PC-3 (cell line): ENCODE measurements at regions not wholly inside any gene's neighbourhood (a gene's known extent, or its start where the extent isn't known, plus 50 kb on each side); places are given as distances from the start of the nearest gene placed in this dataset.

Experiments
- ATAC-seq: fragments of 200-7000 bp; cut with Tn5 transposase; 2 replicates; pipeline ENCODE4 v1.9.1; 2020; ENCODE audit warnings: mild to moderate bottlenecking, moderate library complexity
- BruUV-seq: library from RNA; stranded (reverse); fragments of 400-500 nt; replicated peaks from 2 replicates; lab custom pipeline; 2021; lab: Mats Ljungman, UMichigan
- CTCF ChIA-PET: fragments of 300-600 bp; sonication (Branson Sonifier 250); formaldehyde crosslinking; loops from one replicate; lab custom pipeline; 2022; ENCODE audit warnings: antibody characterized with exemption; lab: Charles Lee
- POLR2A ChIA-PET: fragments of 300-600 bp; sonication (Branson Sonifier 250); formaldehyde crosslinking; loops from one replicate; lab custom pipeline; 2022; ENCODE audit warnings: antibody characterized with exemption; ENCODE audit not compliant: unreplicated experiment; lab: Charles Lee
- DNase-seq: peaks from one replicate; pipeline ENCODE4 v3.0.0-alpha.2; 2015
- H2AFZ ChIP-seq: fragments of 300-600 bp; sonication (generic); 2 replicates; pipeline ENCODE4 v1.6.0; 2016; ENCODE audit warnings: antibody characterized with exemption, low read length
- H3F3A ChIP-seq: fragments of 300-600 bp; sonication (generic); one replicate; pipeline ENCODE4 v1.6.0; 2017; ENCODE audit warnings: antibody characterized with exemption, low read length, control low read depth, mild to moderate bottlenecking; ENCODE audit not compliant: unreplicated experiment
- H3K27ac ChIP-seq: fragments of 300-600 bp; sonication (generic); 2 replicates; pipeline ENCODE4 v1.5.1; 2016; ENCODE audit warnings: mild to moderate bottlenecking, low read length
- H3K27me3 ChIP-seq: fragments of 300-600 bp; sonication (generic); 2 replicates; pipeline ENCODE4 v1.6.1; 2016; ENCODE audit warnings: low read length, mixed read lengths
- H3K36me3 ChIP-seq: fragments of 300-600 bp; sonication (generic); 2 replicates; pipeline ENCODE4 v1.6.1; 2016; ENCODE audit warnings: low read depth, mixed run types, low read length, mixed read lengths
- H3K4me1 ChIP-seq: fragments of 300-600 bp; sonication (generic); 2 replicates; pipeline ENCODE4 v1.5.1; 2016; ENCODE audit warnings: low read length; ENCODE audit not compliant: insufficient read depth
- H3K4me2 ChIP-seq: fragments of 300-600 bp; sonication (generic); 2 replicates; pipeline ENCODE4 v1.6.0; 2016; ENCODE audit warnings: low read length
- H3K4me3 ChIP-seq: fragments of 300-600 bp; sonication (generic); 2 replicates; pipeline ENCODE4 v1.5.1; 2016; ENCODE audit warnings: mild to moderate bottlenecking, low read length, mixed read lengths
- H3K79me2 ChIP-seq: fragments of 300-600 bp; sonication (generic); 2 replicates; pipeline ENCODE4 v1.6.1; 2017; ENCODE audit warnings: low read length, mixed read lengths
- H3K9ac ChIP-seq: fragments of 300-600 bp; sonication (generic); 2 replicates; pipeline ENCODE4 v1.6.0; 2016; ENCODE audit warnings: mild to moderate bottlenecking, low read length
- H3K9me2 ChIP-seq: fragments of 300-600 bp; sonication (generic); replicated peaks from 2 replicates; pipeline ENCODE4 v1.6.1; 2016; ENCODE audit warnings: mixed run types, low read length, mixed read lengths
- H3K9me3 ChIP-seq: fragments of 300-600 bp; sonication (generic); 2 replicates; pipeline ENCODE4 v1.6.1; 2016; ENCODE audit warnings: low read length, mixed read lengths
- H4K20me1 ChIP-seq: fragments of 300-600 bp; sonication (generic); 2 replicates; pipeline ENCODE4 v1.6.1; 2016; ENCODE audit warnings: low read length, mixed read lengths
- CTCF ChIP-seq: fragments of 300-600 bp; sonication (generic); conservative IDR thresholded peaks from 2 replicates; pipeline ENCODE4 v1.5.1; 2017; ENCODE audit warnings: antibody characterized with exemption, low read depth, mild to moderate bottlenecking, low read length
- EZH2 ChIP-seq: fragments of 300-600 bp; sonication (generic); IDR thresholded peaks from one replicate; pipeline ENCODE4 v1.6.1; 2017; ENCODE audit warnings: antibody characterized with exemption, mild to moderate bottlenecking, low read length; ENCODE audit not compliant: unreplicated experiment
- EZH2phosphoT487 ChIP-seq: fragments of 300-600 bp; sonication (generic); IDR thresholded peaks from 2 replicates; pipeline ENCODE4 v1.6.1; 2018; ENCODE audit warnings: mild to moderate bottlenecking, antibody characterized with exemption, low read length, borderline replicate concordance
- intact Hi-C: fragments of 100-400 bp; cut with micrococcal nuclease; formaldehyde crosslinking; loops from 2 replicates; pipeline ENCODE4 v1.9.0; 2023

- Histone ChIP-seq H3F3A (no peaks in the 10 kb centered on the region), H4K20me1 (no peaks in the 10 kb centered on the region), H3K4me2 (no peak overlapping the region), H3K9ac (no peak overlapping the region), H2AFZ (no peak overlapping the region), H3K27ac (no peak overlapping the region), H3K36me3 (no peaks in the 10 kb centered on the region), H3K9me2 (no peaks in the 10 kb centered on the region), H3K27me3 (peaks cover 20% of the 10 kb centered on the region; the same call in 1 of the 2 replicates), H3K4me3 (no peak overlapping the region), H3K79me2 (no peaks in the 10 kb centered on the region), H3K4me1 (no peaks in the 10 kb centered on the region), H3K9me3 (no peaks in the 10 kb centered on the region)
- TF ChIP-seq EZH2phosphoT487 (no peak), CTCF (no peak), EZH2 (no peak)
- DNase-seq = no peak
- POLR2A ChIA-PET = no interaction called here
- intact Hi-C loops = no loop called here
- no peak for ATAC-seq
- CTCF ChIA-PET = no interaction called here
- BruUV-seq = no TSS peak
These were observed 118.5 kb upstream of the ARHGAP20 start for GRCh38 chr11:110830747-110831146.

GRCh38 chr11:110830344-110830743, 118.1 kb upstream of the ARHGAP20 start:
- Histone ChIP-seq H3K79me2 (no peaks in the 10 kb centered on the region), H2AFZ (no peak overlapping the region), H3K27ac (no peak overlapping the region), H3K4me1 (no peaks in the 10 kb centered on the region), H3K27me3 (peaks cover 20% of the 10 kb centered on the region; the same call in 1 of the 2 replicates), H3K4me2 (no peak overlapping the region), H3K9ac (no peak overlapping the region), H4K20me1 (no peaks in the 10 kb centered on the region), H3K36me3 (no peaks in the 10 kb centered on the region), H3F3A (no peaks in the 10 kb centered on the region), H3K9me3 (no peaks in the 10 kb centered on the region), H3K9me2 (no peaks in the 10 kb centered on the region), H3K4me3 (no peak overlapping the region)
- TF ChIP-seq EZH2 (no peak), CTCF (no peak), EZH2phosphoT487 (no peak)
- CTCF ChIA-PET = no interaction called here
- intact Hi-C loops = no loop called here
- ATAC-seq (no peak), DNase-seq (no peak)
- no TSS peak for BruUV-seq
- POLR2A ChIA-PET = no interaction called here

GRCh38 chr11:110829873-110830272, 117.6 kb upstream of the ARHGAP20 start:
- Histone ChIP-seq H2AFZ (no peak overlapping the region), H3K79me2 (no peaks in the 10 kb centered on the region), H3K36me3 (no peaks in the 10 kb centered on the region), H3K27ac (no peak overlapping the region), H3K4me1 (no peaks in the 10 kb centered on the region), H3K27me3 (peaks cover 20% of the 10 kb centered on the region; the same call in 1 of the 2 replicates), H4K20me1 (no peaks in the 10 kb centered on the region), H3F3A (no peaks in the 10 kb centered on the region), H3K4me2 (no peak overlapping the region), H3K9ac (no peak overlapping the region), H3K9me2 (no peaks in the 10 kb centered on the region), H3K9me3 (no peaks in the 10 kb centered on the region), H3K4me3 (no peak overlapping the region)
- ChIA-PET POLR2A (no interaction called here), CTCF (no interaction called here)
- TF ChIP-seq EZH2phosphoT487 = no peak
- no peak for TF ChIP-seq CTCF
- TF ChIP-seq EZH2 = no peak
- ATAC-seq = no peak
- BruUV-seq = no TSS peak
- intact Hi-C loops = no loop called here
- DNase-seq = no peak
